ENCODE measurements at regions not wholly inside any gene's neighbourhood (a gene's known extent, or its start where the extent isn't known, plus 50 kb on each side); places are given as distances from the start of the nearest gene placed in this dataset.
A peak's percentile ranks its signal among the peaks of the same experiment; 100 is the strongest.

DNA sequence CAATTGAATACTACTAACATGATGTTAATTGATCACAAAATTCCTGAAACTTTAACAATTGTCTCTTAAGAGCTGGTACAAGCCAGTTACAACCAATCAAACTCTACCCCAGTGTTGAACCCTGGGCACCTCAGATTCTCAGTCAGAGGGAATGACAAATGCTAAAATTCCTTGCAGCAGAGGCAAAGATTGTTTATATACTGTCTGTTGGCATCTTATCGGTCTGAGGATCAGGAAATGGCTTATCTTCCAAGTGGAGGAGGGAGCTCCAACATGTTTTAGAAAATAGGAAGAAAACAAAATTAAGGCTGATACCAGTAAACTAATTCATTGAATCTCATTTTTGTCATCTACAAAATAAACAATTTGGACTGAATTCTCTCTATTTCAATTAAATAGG is 527.8 kb upstream of the ZNF608 start:
- TF ChIP-seq, protein P1, sequence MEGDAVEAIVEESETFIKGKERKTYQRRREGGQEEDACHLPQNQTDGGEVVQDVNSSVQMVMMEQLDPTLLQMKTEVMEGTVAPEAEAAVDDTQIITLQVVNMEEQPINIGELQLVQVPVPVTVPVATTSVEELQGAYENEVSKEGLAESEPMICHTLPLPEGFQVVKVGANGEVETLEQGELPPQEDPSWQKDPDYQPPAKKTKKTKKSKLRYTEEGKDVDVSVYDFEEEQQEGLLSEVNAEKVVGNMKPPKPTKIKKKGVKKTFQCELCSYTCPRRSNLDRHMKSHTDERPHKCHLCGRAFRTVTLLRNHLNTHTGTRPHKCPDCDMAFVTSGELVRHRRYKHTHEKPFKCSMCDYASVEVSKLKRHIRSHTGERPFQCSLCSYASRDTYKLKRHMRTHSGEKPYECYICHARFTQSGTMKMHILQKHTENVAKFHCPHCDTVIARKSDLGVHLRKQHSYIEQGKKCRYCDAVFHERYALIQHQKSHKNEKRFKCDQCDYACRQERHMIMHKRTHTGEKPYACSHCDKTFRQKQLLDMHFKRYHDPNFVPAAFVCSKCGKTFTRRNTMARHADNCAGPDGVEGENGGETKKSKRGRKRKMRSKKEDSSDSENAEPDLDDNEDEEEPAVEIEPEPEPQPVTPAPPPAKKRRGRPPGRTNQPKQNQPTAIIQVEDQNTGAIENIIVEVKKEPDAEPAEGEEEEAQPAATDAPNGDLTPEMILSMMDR (IDR thresholded peaks at IDR 0.05; ENCODE audit: low read depth, low read length), result no peak
- no peak for DNase-seq (ENCODE audit: extremely low read depth, low read depth)

DNA sequence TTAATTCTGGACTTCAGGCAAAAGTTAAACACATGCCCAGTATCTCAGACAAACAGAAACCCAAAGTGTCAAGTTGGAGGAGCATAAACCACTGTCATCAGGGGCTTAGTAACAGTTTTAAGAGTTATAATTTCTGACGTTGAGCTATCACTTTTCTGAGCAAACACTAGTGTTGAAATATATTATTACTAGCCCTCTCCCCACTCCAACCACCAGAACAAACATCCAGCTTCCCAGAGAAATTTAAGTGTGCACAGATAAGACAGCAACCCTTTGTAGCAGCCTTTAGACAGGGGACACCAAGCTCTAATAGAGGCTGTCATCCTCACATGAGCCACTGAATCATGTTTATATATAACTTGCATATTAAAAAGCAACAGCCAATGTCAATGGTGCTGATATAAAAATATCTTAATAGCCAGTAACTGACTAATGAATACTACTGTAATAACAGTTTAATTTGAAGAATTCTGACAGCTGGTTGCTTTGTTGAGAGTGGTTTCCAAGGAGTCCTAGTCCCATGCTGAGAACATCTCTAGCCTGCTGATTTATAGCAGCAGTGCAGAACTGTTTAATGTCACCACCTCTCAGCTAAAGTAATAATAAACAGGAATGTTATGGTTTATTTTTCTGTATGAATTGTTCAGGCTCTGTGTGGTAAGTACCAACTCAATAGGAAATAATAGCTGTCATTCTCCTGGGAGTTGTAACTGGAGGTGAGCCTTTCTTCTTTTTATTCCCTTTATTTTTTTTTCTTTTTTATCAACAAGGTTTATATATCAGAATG is 528.7 kb upstream of the ZNF608 start:
- no peak for DNase-seq (ENCODE audit: extremely low read depth, low read depth)

DNA sequence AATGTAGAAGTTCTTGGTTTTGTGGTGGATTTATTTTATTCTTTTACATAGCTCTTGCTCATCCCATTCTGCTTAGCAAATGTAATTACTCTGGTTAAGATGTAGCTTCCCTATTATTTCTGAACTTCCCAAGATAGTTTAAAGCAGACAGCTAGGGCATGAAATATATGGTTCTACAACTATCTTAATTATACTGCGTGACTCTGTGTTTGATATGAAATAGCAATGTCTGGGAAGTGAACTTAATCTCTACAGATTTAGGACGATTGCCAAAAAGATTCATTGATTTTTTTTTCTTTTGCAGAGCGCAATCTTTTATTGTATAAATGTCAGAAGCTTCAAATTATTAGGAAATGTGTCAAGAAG is 529.3 kb upstream of the ZNF608 start:
- TF ChIP-seq, protein P1 (IDR thresholded peaks at IDR 0.05; ENCODE audit: low read depth, low read length), result no peak
- no peak for DNase-seq (ENCODE audit: extremely low read depth, low read depth)

More for the DNA sequence above, 528.7 kb upstream of the ZNF608 start:
- TF ChIP-seq, protein P1 (IDR thresholded peaks at IDR 0.05; ENCODE audit: low read depth, low read length), result no peak

DNA sequence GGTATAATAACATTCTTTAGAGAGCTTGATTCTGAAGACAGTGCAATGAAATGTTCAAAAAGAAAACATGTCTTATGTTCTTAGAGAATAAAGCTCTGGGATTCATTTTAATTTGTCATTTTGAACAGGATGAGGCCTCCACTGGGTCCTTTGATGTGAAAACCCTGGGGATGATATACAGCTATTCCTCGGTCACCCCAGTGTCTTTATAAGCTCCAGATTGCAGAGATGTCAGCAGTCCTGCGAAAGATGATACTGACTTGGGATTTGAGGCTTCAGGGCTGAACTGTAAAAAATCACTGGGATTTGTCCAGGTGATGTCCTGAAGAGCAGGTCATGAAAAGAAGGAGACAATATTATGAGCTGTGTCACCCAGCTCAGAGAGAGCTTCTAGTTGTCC is 529.7 kb upstream of the ZNF608 start:
- DNase-seq (ENCODE audit: extremely low read depth, low read depth), result no peak
- TF ChIP-seq, protein P1 (IDR thresholded peaks at IDR 0.05; ENCODE audit: low read depth, low read length), result no peak

DNA sequence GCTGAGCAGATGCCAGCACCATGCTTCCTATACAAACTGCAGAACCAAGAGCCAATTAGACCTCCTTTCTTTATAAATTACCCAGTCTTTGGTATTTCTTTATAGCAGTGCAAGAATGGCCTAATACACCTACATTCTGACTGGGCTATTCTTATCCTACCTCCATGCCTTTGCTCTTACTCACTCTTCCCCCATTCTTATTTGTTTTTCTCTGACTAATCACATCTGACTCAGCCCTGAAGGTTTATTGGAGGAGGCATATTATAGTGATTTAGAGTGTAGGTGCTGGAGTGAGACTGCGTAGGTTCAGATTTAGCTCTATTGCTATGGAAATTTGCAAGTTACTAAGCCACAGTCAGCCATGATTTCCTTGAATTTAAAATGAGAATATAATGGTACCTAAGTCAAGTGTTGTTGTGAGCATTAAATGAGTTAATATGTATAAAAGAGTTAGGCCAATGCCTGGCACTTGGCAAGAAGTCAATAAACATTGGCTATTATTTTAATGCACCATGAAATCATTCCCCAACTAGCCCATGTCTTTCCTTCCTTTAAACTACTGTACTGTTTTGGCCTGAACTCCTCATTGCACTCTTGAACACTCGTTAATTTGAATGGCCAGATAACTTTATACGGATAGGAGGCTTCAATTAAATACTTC is 531.2 kb upstream of the ZNF608 start:
- TF ChIP-seq, protein P1 (IDR thresholded peaks at IDR 0.05; ENCODE audit: low read depth, low read length), result no peak
- DNase-seq (ENCODE audit: extremely low read depth, low read depth), result peak; percentile 11

DNA sequence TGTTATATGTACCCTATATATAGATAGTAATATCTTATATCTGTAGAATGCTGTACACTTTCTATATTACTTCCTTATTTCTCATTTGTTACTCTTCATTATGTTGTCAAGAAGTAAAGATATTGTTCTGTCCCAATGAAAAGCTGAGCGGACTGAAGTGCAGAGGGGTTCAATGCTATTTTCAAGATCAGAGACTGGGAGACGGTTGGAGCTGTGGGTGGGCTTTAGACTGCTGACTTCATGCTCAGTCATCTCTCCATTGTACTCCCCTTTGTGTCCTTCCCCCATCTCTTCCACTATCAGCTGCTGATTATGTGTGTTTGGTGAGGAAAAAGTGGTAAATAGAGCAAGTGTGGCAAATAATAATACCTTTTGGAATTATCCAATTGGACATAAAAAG is 532.3 kb upstream of the ZNF608 start:
- TF ChIP-seq, protein P1 (IDR thresholded peaks at IDR 0.05; ENCODE audit: low read depth, low read length), result no peak
- no peak for DNase-seq (ENCODE audit: extremely low read depth, low read depth)

DNA sequence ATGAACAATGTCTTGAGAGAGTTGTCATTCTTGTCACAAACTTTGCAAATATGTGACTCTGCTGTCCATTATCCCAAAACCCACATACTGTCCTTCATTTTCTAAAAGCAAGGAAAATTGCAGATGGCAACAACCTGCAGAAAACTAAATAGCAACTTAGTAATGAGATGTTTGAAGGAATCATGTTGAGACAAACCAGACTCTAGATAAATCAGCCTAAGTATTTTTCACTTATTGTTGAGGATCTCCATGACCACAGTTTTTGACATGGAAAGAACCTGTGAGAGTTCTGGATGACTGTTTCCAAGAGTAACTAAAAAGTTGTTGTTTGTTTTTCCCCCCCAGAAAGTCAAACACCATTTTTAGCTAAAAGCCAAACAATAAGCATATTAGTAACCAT is 535.2 kb upstream of the ZNF608 start:
- TF ChIP-seq, protein P1 (IDR thresholded peaks at IDR 0.05; ENCODE audit: low read depth, low read length), result no peak
- DNase-seq (ENCODE audit: extremely low read depth, low read depth), result no peak

All from AG09319 (cell line).